ENCODE measurements at regions not wholly inside any gene's neighbourhood (a gene's known extent, or its start where the extent isn't known, plus 50 kb on each side); places are given as distances from the start of the nearest gene placed in this dataset.

DNA sequence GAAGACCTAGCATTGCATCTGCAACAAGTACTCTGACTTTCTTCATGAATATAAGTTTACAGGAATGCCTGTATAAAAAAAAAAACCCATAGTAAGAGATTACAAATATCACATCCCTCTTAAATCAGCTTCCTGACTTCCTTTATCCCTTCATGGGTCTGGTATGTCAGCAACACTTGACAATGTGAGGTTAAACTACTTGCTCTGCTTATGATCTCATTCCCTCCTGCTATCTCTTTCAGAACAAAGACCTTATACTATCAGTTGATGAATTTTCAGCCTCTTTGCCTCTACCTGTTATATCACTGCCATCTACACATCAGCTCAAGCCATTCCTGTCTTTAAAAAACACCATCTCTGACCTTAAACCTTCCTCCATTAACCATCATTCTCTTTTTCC lies 130.9 kb upstream of the SAMSN1 start:
- DNase-seq (ENCODE audit: low read depth in 2 of 2), result no peak
- Histone ChIP-seq H3K9me3 (ENCODE audit: control insufficient read depth, insufficient read depth, low read depth, low read length) (no peaks in the 10 kb centered on the region), H3K36me3 (ENCODE audit: control insufficient read depth, insufficient read depth, low read length) (no peaks in the 10 kb centered on the region), H3K4me2 (ENCODE audit: extremely low read depth, insufficient read depth, low read length) (no peak overlapping the region), H3K27ac (ENCODE audit: insufficient read depth, low read length) (no peak overlapping the region), H3K4me1 (ENCODE audit: control insufficient read depth, extremely low read depth, insufficient read depth, low read length) (no peaks in the 10 kb centered on the region), H3K27me3 (ENCODE audit: control insufficient read depth, insufficient read depth, low read length) (no peaks in the 10 kb centered on the region), H3K79me2 (ENCODE audit: control insufficient read depth, insufficient read depth, low read length) (no peaks in the 10 kb centered on the region), H2AFZ (ENCODE audit: low read length) (no peak overlapping the region), H3K9ac (ENCODE audit: insufficient read depth, low read length) (no peak overlapping the region), H3K4me3 (replicated peaks in 1 of 4; ENCODE audit: control extremely low read depth in 1 of 4, insufficient read depth in 1 of 4, low read depth in 3 of 4, low read length in 4 of 4) (no peak overlapping the region), H4K20me1 (ENCODE audit: control insufficient read depth, extremely low read depth, insufficient read depth, low read length) (no peaks in the 10 kb centered on the region)
- TF ChIP-seq EZH2 (IDR thresholded peaks at IDR 0.05; ENCODE audit: low read length, missing control alignments), result no peak
- TF ChIP-seq, protein P1, sequence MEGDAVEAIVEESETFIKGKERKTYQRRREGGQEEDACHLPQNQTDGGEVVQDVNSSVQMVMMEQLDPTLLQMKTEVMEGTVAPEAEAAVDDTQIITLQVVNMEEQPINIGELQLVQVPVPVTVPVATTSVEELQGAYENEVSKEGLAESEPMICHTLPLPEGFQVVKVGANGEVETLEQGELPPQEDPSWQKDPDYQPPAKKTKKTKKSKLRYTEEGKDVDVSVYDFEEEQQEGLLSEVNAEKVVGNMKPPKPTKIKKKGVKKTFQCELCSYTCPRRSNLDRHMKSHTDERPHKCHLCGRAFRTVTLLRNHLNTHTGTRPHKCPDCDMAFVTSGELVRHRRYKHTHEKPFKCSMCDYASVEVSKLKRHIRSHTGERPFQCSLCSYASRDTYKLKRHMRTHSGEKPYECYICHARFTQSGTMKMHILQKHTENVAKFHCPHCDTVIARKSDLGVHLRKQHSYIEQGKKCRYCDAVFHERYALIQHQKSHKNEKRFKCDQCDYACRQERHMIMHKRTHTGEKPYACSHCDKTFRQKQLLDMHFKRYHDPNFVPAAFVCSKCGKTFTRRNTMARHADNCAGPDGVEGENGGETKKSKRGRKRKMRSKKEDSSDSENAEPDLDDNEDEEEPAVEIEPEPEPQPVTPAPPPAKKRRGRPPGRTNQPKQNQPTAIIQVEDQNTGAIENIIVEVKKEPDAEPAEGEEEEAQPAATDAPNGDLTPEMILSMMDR (conservative IDR thresholded peaks at IDR 0.05 in 1 of 2, IDR thresholded peaks at IDR 0.05 in 1 of 2; ENCODE audit: low read depth in 1 of 2, low read length in 2 of 2), result no peak

DNA sequence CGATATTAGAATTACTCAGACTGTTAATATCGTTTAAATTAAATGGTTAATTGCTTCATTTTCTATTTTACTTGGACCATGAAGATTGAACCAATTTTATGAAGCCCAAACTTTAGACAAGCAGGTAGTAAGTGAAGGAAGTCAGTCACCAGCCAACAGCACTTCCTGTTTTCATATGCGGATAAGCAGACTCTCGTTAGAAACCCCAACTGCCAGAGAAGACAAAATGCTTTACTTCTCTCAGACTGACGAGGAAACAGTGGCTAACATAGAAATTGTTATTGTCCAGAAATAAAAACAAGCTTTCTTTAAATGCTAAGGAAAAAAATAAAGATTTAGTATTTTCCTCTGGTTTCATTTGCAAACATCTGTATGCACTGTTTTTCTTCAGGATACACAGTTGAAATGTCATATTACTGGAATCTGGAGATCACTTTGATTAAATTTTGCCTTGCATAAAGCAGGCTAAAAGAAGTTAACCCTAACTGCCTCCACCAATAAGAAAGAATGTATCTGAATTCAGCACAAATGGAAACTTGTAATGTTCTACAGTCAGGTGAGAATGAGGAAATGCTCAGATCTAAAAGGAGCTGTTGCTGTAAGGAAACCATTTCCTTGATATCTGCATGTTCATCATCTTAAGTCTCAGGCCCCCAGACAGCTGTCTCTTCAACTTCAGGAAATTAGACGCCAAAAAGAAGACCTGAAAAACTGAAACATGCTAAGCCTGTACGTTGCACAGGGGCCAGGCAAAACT lies 129.8 kb upstream of the SAMSN1 start:
- Histone ChIP-seq H3K4me2 (ENCODE audit: extremely low read depth, insufficient read depth, low read length) (no peak overlapping the region), H3K79me2 (ENCODE audit: control insufficient read depth, insufficient read depth, low read length) (no peaks in the 10 kb centered on the region), H3K4me3 (replicated peaks in 1 of 4; ENCODE audit: control extremely low read depth in 1 of 4, insufficient read depth in 1 of 4, low read depth in 3 of 4, low read length in 4 of 4) (no peak overlapping the region), H3K27ac (ENCODE audit: insufficient read depth, low read length) (no peak overlapping the region), H3K9ac (ENCODE audit: insufficient read depth, low read length) (no peak overlapping the region), H4K20me1 (ENCODE audit: control insufficient read depth, extremely low read depth, insufficient read depth, low read length) (no peaks in the 10 kb centered on the region), H3K9me3 (ENCODE audit: control insufficient read depth, insufficient read depth, low read depth, low read length) (no peaks in the 10 kb centered on the region), H3K27me3 (ENCODE audit: control insufficient read depth, insufficient read depth, low read length) (no peaks in the 10 kb centered on the region), H2AFZ (ENCODE audit: low read length) (no peak overlapping the region), H3K36me3 (ENCODE audit: control insufficient read depth, insufficient read depth, low read length) (no peaks in the 10 kb centered on the region), H3K4me1 (ENCODE audit: control insufficient read depth, extremely low read depth, insufficient read depth, low read length) (no peaks in the 10 kb centered on the region)
- DNase-seq (ENCODE audit: low read depth in 2 of 2), result no peak
- no peak for TF ChIP-seq EZH2 (IDR thresholded peaks at IDR 0.05; ENCODE audit: low read length, missing control alignments)
- TF ChIP-seq, protein P1 (conservative IDR thresholded peaks at IDR 0.05 in 1 of 2, IDR thresholded peaks at IDR 0.05 in 1 of 2; ENCODE audit: low read depth in 1 of 2, low read length in 2 of 2), result no peak

DNA sequence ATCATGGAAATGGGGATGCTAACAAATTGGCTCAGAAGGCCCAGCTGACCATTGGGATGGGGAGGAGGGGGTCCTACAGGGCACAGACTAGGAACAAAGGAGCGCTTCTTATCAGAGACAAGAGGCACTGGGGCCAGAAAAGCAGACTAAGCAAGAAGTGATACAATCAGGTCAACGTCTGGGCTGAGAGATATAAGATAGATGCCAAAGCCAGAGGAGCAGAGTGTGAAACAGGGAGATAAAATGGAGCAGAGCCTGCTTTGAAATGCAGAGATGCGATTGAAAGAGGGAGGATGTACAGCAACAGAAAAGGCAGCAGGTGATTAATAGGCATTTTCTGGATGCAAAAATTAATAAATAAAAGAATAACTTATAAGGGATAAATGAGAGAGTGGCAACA lies 127.5 kb upstream of the SAMSN1 start:
- Histone ChIP-seq H3K79me2 (ENCODE audit: control insufficient read depth, insufficient read depth, low read length) (no peaks in the 10 kb centered on the region), H4K20me1 (ENCODE audit: control insufficient read depth, extremely low read depth, insufficient read depth, low read length) (no peaks in the 10 kb centered on the region), H3K27ac (ENCODE audit: insufficient read depth, low read length) (no peak overlapping the region), H3K4me2 (ENCODE audit: extremely low read depth, insufficient read depth, low read length) (no peak overlapping the region), H3K4me3 (replicated peaks in 1 of 4; ENCODE audit: control extremely low read depth in 1 of 4, insufficient read depth in 1 of 4, low read depth in 3 of 4, low read length in 4 of 4) (no peak overlapping the region), H3K36me3 (ENCODE audit: control insufficient read depth, insufficient read depth, low read length) (no peaks in the 10 kb centered on the region), H3K27me3 (ENCODE audit: control insufficient read depth, insufficient read depth, low read length) (no peaks in the 10 kb centered on the region), H3K4me1 (ENCODE audit: control insufficient read depth, extremely low read depth, insufficient read depth, low read length) (no peaks in the 10 kb centered on the region), H3K9me3 (ENCODE audit: control insufficient read depth, insufficient read depth, low read depth, low read length) (no peaks in the 10 kb centered on the region), H3K9ac (ENCODE audit: insufficient read depth, low read length) (no peak overlapping the region), H2AFZ (ENCODE audit: low read length) (no peak overlapping the region)
- TF ChIP-seq, protein P1 (conservative IDR thresholded peaks at IDR 0.05 in 1 of 2, IDR thresholded peaks at IDR 0.05 in 1 of 2; ENCODE audit: low read depth in 1 of 2, low read length in 2 of 2), result no peak
- no peak for TF ChIP-seq EZH2 (IDR thresholded peaks at IDR 0.05; ENCODE audit: low read length, missing control alignments)
- DNase-seq (ENCODE audit: low read depth in 2 of 2), result no peak

All from fibroblast of lung (primary cell).